Central memory CD8-positive, alpha-beta T cell (primary cell): ENCODE measurements at regions not wholly inside any gene's neighbourhood (a gene's known extent, or its start where the extent isn't known, plus 50 kb on each side); places are given as distances from the start of the nearest gene placed in this dataset.

ENCODE experiments used
- ATAC-seq: fragments of 150-1000 bp; cut with Tn5 transposase; replicated peaks from 2 replicates; pipeline ENCODE4 v1.10.0; 2022; ENCODE audit warnings: mild to moderate bottlenecking, moderate FRiP score, moderate number of reproducible peaks; ENCODE audit not compliant: poor library complexity, severe bottlenecking; ENCODE audit errors: extremely low read depth
- DNase-seq, 2 donors: peaks; one replicate each; pipeline ENCODE4 v3.0.0; 2021; ENCODE audit warnings: low spot score in 2 of 2
- H3K27ac Mint-ChIP-seq: one replicate; pipeline ENCODE4 v1.8.0; 2022; ENCODE audit warnings: low read depth, mild to moderate bottlenecking, moderate library complexity, mixed read lengths
- H3K27me3 Mint-ChIP-seq: one replicate; pipeline ENCODE4 v1.8.0; 2022; ENCODE audit warnings: mixed read lengths
- H3K36me3 Mint-ChIP-seq: one replicate; pipeline ENCODE4 v1.8.0; 2022; ENCODE audit warnings: mild to moderate bottlenecking, moderate library complexity, mixed read lengths; ENCODE audit not compliant: insufficient read depth
- H3K4me1 Mint-ChIP-seq: one replicate; pipeline ENCODE4 v1.8.0; 2022; ENCODE audit warnings: mixed read lengths
- H3K4me3 Mint-ChIP-seq: one replicate; pipeline ENCODE4 v1.8.0; 2022; ENCODE audit warnings: mild to moderate bottlenecking, moderate library complexity, mixed read lengths
- H3K9me3 Mint-ChIP-seq: one replicate; pipeline ENCODE4 v1.8.0; 2022; ENCODE audit warnings: mixed read lengths

- Mint-ChIP-seq H3K4me1 (no peaks in the 10 kb centered on the region), H3K36me3 (no peaks in the 10 kb centered on the region), H3K9me3 (no peaks in the 10 kb centered on the region), H3K27ac (no peak overlapping the region), H3K4me3 (no peak overlapping the region), H3K27me3 (no peaks in the 10 kb centered on the region)
- no peak for ATAC-seq
- no peak for DNase-seq
Observed at GRCh38 chr9:89929315-89929672, 324.5 kb downstream of the GADD45G start.

GRCh38 chr9:89929673-89930480 is 325.1 kb downstream of the GADD45G start:
- no peak overlapping the region for H3K4me3 Mint-ChIP-seq
- H3K36me3 Mint-ChIP-seq, result no peaks in the 10 kb centered on the region
- H3K9me3 Mint-ChIP-seq, result no peaks in the 10 kb centered on the region
- no peak overlapping the region for H3K27ac Mint-ChIP-seq
- H3K27me3 Mint-ChIP-seq, result no peaks in the 10 kb centered on the region
- ATAC-seq, result no peak
- DNase-seq, result no peak
- H3K4me1 Mint-ChIP-seq, result no peaks in the 10 kb centered on the region

GRCh38 chr9:89933578-89933977 is 328.8 kb downstream of the GADD45G start:
- Mint-ChIP-seq H3K36me3 (no peaks in the 10 kb centered on the region), H3K9me3 (no peaks in the 10 kb centered on the region), H3K27ac (no peak overlapping the region), H3K4me1 (no peaks in the 10 kb centered on the region), H3K4me3 (no peak overlapping the region), H3K27me3 (peaks cover 3% of the 10 kb centered on the region)
- DNase-seq (no peak), ATAC-seq (no peak)

GRCh38 chr9:89935115-89935514 is 330.3 kb downstream of the GADD45G start:
- no peaks in the 10 kb centered on the region for H3K9me3 Mint-ChIP-seq
- no peaks in the 10 kb centered on the region for H3K4me1 Mint-ChIP-seq
- H3K4me3 Mint-ChIP-seq, result no peak overlapping the region
- no peak overlapping the region for H3K27ac Mint-ChIP-seq
- H3K27me3 Mint-ChIP-seq, result peaks cover 18% of the 10 kb centered on the region
- DNase-seq (no peak), ATAC-seq (no peak)
- no peaks in the 10 kb centered on the region for H3K36me3 Mint-ChIP-seq

GRCh38 chr9:89935801-89936200 is 331.0 kb downstream of the GADD45G start:
- ATAC-seq (no peak), DNase-seq (no peak)
- Mint-ChIP-seq H3K27me3 (peaks cover 20% of the 10 kb centered on the region), H3K27ac (no peak overlapping the region), H3K4me1 (no peaks in the 10 kb centered on the region), H3K36me3 (no peaks in the 10 kb centered on the region), H3K4me3 (no peak overlapping the region), H3K9me3 (no peaks in the 10 kb centered on the region)

- Mint-ChIP-seq H3K4me3 (no peak overlapping the region), H3K36me3 (no peaks in the 10 kb centered on the region), H3K4me1 (no peaks in the 10 kb centered on the region), H3K27me3 (peaks cover 30% of the 10 kb centered on the region), H3K9me3 (no peaks in the 10 kb centered on the region), H3K27ac (no peak overlapping the region)
- ATAC-seq, result no peak
- no peak for DNase-seq
Observed at GRCh38 chr9:89937051-89937450, 332.2 kb downstream of the GADD45G start.

- H3K27ac Mint-ChIP-seq, result no peak overlapping the region
- ATAC-seq (no peak), DNase-seq (no peak)
- no peaks in the 10 kb centered on the region for H3K4me1 Mint-ChIP-seq
- H3K9me3 Mint-ChIP-seq, result no peaks in the 10 kb centered on the region
- peaks cover 51% of the 10 kb centered on the region for H3K27me3 Mint-ChIP-seq
- no peak overlapping the region for H3K4me3 Mint-ChIP-seq
- H3K36me3 Mint-ChIP-seq, result peaks cover 3% of the 10 kb centered on the region
Observed at GRCh38 chr9:89939181-89939580, 334.4 kb downstream of the GADD45G start.

GRCh38 chr9:89939626-89940292 is 334.9 kb downstream of the GADD45G start:
- DNase-seq (no peak), ATAC-seq (no peak)
- Mint-ChIP-seq H3K27me3 (peaks cover 54% of the 10 kb centered on the region), H3K4me3 (no peak overlapping the region), H3K4me1 (no peaks in the 10 kb centered on the region), H3K9me3 (no peaks in the 10 kb centered on the region), H3K27ac (no peak overlapping the region), H3K36me3 (peaks cover 3% of the 10 kb centered on the region)

- H3K36me3 Mint-ChIP-seq, result peaks cover 3% of the 10 kb centered on the region
- H3K9me3 Mint-ChIP-seq, result no peaks in the 10 kb centered on the region
- DNase-seq (no peak), ATAC-seq (no peak)
- no peak overlapping the region for H3K27ac Mint-ChIP-seq
- no peak overlapping the region for H3K4me3 Mint-ChIP-seq
- H3K4me1 Mint-ChIP-seq, result no peaks in the 10 kb centered on the region
- peaks cover 55% of the 10 kb centered on the region for H3K27me3 Mint-ChIP-seq
Observed at GRCh38 chr9:89940625-89941024, 335.8 kb downstream of the GADD45G start.

GRCh38 chr9:89941875-89942274 is 337.1 kb downstream of the GADD45G start:
- Mint-ChIP-seq H3K27me3 (peaks cover 61% of the 10 kb centered on the region), H3K27ac (no peak overlapping the region), H3K4me3 (no peak overlapping the region), H3K4me1 (no peaks in the 10 kb centered on the region), H3K36me3 (peaks cover 3% of the 10 kb centered on the region), H3K9me3 (no peaks in the 10 kb centered on the region)
- DNase-seq, result no peak
- no peak for ATAC-seq

- H3K27me3 Mint-ChIP-seq, result peaks cover 61% of the 10 kb centered on the region
- no peaks in the 10 kb centered on the region for H3K9me3 Mint-ChIP-seq
- no peak for DNase-seq
- H3K4me1 Mint-ChIP-seq, result no peaks in the 10 kb centered on the region
- no peak for ATAC-seq
- no peak overlapping the region for H3K27ac Mint-ChIP-seq
- no peak overlapping the region for H3K4me3 Mint-ChIP-seq
- peaks cover 3% of the 10 kb centered on the region for H3K36me3 Mint-ChIP-seq
Observed at GRCh38 chr9:89942643-89943042, 337.8 kb downstream of the GADD45G start.

GRCh38 chr9:89943309-89943708 is 338.5 kb downstream of the GADD45G start:
- DNase-seq, result no peak
- Mint-ChIP-seq H3K4me1 (no peaks in the 10 kb centered on the region), H3K36me3 (peaks cover 3% of the 10 kb centered on the region), H3K9me3 (no peaks in the 10 kb centered on the region), H3K27me3 (peaks cover 61% of the 10 kb centered on the region), H3K4me3 (no peak overlapping the region), H3K27ac (no peak overlapping the region)
- no peak for ATAC-seq

- no peaks in the 10 kb centered on the region for H3K4me1 Mint-ChIP-seq
- H3K27ac Mint-ChIP-seq, result no peak overlapping the region
- ATAC-seq (no peak), DNase-seq (no peak)
- no peak overlapping the region for H3K4me3 Mint-ChIP-seq
- peaks cover 3% of the 10 kb centered on the region for H3K36me3 Mint-ChIP-seq
- peaks cover 57% of the 10 kb centered on the region for H3K27me3 Mint-ChIP-seq
- no peaks in the 10 kb centered on the region for H3K9me3 Mint-ChIP-seq
Observed at GRCh38 chr9:89943728-89944127, 338.9 kb downstream of the GADD45G start.
